HG03135 (cell line): ENCODE measurements at regions not wholly inside any gene's neighbourhood (a gene's known extent, or its start where the extent isn't known, plus 50 kb on each side); places are given as distances from the start of the nearest gene placed in this dataset.
A peak's percentile ranks its signal among the peaks of the same experiment; 100 is the strongest.

Source experiments
- ATAC-seq: cut with Tn5 transposase; IDR thresholded peaks from one replicate; pipeline ENCODE4 v1.9.1; 2021; ENCODE audit warnings: mild to moderate bottlenecking, moderate library complexity; ENCODE audit not compliant: unreplicated experiment

- no peak for ATAC-seq
Observed at GRCh38 chr6:110033101-110033500, 55.0 kb downstream of the GPR6 start.

DNA sequence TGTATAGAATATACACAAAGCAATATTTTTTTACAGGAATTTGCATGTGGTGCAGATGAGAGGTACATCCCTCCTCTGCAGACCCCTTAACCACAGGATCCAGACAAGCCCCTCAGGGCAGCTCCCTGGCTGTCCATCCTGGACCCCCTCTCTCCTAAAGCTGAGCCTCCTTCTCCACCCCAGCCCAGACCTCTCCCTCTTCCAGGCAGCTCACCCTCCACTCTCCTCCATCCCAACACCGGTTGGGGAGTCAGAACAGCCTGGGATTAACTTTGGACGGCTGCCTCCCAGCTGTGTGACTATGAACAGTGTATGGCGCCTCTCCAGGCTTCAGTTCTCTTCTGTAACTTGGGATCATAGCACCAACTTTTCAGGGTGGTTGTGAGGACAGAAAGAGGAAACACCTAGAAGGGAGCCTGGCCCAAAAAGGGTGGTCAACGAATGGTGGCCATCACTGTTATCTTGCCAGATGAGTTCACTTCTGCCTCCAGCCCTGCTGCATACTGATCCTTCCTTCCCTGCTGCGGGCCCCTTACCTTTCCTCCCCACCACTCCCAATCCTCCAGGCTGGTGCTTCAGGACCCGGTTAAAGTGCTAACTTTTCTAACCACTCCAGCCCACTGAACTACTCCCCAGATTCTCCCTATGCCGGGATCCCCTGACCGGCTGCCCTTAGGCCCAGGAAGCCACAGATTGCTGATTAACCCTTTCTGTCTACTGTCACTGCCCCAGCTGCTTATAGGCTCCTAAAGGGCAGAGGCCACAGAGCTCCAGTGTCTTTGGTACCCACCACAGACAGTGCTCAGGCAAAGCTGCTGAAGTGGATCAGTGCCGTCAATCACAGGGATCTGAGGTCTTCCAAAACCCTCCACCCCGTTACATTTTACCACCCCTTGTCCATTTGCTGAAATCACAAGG, 55.9 kb downstream of the GPR6 start:
- no peak for ATAC-seq

- no peak for ATAC-seq
Observed at GRCh38 chr6:110034667-110035036, 56.5 kb downstream of the GPR6 start.

DNA sequence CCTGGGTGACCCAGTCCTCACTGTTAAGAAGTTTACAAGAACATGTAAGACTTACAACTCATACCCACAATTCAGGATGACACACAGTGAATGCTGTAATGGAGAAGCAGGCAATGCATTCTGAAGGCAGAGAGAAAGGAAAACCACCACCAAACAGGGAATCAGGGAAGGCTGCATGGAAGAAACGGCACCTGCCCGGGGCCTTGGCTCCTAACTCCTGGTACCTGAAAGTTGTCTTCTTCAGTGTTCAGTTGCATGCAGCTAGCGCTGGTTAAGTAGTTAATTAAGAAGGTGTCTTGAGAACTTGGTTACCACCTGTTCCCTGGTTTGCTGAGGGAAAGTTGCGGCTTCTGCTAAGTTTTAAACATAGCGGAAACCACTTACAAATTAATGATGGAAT, 57.2 kb downstream of the GPR6 start:
- ATAC-seq: no peak

DNA sequence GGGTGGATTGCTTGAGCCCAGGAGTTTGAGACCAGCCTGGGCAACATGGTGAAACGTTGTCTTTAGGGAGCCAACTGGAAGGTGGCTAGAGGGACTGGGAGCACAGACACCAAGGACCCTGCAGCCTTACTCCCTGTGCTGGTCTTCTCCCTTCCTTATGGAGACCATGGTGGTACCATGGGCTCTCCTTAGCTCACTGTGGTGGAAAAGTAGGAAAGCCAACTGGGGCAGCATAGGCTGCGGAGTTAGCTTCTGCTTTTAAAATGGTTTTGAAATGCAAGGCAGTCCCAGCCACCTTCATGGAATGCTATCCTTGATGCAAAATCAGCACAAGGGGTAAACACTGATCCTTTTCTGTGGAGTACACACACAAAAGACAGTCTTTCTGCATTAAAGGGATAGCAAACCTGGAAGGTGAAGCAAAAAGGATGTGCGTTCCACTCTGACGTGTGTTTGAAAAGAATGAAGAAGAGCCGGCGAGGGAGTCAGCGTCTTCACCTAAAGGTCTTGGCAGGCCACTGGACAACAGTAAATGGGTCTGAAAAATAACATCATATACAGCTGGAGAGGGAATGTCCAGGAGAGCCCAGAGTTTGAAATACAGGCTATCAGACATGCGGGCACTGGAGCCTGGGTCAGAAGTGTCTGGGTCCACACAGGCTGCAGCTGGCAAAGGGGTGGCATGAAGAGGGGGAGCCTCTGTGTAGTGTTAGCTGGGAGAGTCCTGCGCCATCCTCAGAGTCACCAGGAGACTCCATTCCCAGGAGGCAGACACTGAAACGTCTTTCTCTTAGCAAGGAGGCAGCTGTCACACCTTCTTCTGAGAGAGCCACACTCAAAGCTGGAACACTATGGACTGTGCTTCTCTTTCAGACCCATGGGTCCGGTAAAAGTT, 58.5 kb downstream of the GPR6 start:
- no peak for ATAC-seq

GRCh38 chr6:110037726-110038295, 59.7 kb downstream of the GPR6 start:
- no peak for ATAC-seq

DNA sequence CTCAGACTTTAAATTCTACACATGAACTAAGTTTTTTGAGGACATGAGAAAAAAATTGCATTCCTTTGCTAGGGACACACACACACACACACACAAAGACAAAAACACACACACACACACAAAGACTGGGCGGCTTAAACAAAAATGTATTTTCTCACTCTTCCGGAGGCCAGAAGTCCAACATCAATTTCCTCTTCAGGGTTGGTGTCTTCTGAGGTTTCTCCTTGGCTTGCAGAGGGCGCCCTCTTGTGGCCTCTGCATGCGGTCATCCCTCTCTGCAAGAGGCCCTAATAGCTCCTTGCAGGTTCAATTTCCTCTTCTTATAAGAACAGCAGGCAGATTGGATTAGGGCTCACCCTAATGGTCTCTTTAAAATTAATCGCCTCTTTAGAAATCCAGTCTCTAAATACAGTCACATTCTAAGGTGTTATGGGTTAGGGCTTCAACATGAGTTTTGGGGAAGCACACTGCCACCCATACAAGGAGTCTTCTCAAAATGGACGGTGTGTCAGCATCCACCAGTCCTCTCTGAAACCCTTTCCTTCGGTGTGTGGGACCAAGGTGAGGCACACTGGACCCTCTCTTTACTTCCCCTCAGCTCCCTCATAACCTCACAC, 61.4 kb downstream of the GPR6 start:
- peak; percentile 80 for ATAC-seq

DNA sequence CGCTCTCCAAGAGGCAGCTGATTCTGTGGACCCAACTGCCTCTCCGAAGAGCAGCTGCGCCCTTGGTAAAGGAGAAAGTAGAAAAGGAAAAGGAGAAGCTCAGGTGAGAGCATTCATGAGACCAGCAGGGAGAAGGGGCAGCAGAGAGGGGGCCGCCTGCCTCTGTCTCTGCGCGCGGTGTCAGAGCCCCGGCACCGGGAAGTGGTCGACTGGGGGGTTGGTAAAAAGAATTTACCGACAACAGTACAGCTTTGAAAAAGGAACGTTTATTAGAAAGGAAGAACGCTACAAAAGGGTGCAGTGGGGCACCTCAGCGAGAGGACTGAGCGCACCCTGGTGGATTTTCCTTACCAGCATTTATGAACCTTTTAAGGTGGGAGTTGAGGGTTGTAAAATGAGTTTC, 61.9 kb downstream of the GPR6 start:
- peak; percentile 52 for ATAC-seq

DNA sequence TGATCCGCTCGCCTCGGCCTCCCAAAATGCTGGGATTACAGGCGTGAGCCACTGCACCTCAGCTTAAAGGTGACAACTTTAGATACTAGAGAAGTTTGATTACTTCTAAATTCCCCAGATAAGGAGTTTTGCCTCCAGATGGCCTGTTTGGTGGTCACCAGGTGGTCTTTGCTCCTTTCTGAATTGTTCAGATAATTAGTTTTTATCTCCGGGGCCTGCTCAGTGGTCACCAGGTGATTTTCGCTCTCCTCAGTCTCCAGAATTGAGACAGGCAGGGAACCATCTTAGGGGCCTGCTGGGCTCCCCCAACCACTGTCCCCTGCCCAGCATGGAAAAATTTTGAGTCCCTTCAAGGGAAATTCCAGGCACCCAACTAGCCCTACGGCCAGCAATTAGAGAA, 62.6 kb downstream of the GPR6 start:
- no peak for ATAC-seq

- no peak for ATAC-seq
Observed at GRCh38 chr6:110041126-110041525, 63.0 kb downstream of the GPR6 start.

GRCh38 chr6:110041830-110042229, 63.7 kb downstream of the GPR6 start:
- ATAC-seq: no peak

GRCh38 chr6:110042670-110043296, 64.7 kb downstream of the GPR6 start:
- ATAC-seq: no peak

GRCh38 chr6:110043366-110043994, 65.4 kb downstream of the GPR6 start:
- no peak for ATAC-seq

GRCh38 chr6:110044096-110044495, 66.0 kb downstream of the GPR6 start:
- ATAC-seq: no peak

- ATAC-seq: no peak
Observed at GRCh38 chr6:110044622-110045021, 66.5 kb downstream of the GPR6 start.

DNA sequence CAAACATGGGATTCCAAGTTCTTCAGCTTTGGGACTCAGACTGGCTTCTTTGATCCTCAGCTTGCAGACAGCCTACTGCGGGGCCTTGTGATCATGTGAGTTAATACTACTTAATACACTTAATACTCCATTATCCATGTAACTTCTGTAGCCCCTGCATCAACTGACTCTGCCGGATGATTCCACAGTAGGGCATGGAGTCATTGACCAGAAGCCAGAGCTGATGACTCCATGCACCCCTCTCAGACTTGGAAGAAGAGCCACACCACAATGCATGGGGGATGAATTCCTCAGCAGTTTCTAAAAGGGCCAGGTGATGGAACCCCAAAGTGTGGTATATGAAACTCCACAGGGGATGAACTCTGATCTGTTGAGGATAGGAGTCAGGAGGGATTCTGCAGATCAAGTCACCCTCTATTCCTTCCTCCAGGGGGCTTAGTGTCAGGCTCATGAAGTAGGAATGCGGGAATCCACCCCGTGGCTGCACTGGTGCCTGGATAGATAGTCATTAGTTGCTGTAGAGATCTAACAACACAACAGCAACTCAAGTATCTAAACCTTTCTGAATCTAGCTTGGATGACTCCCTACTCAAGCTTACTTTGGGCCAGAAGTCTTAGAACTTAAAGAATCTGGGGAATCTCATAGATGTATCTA, 70.2 kb downstream of the GPR6 start:
- ATAC-seq: no peak

DNA sequence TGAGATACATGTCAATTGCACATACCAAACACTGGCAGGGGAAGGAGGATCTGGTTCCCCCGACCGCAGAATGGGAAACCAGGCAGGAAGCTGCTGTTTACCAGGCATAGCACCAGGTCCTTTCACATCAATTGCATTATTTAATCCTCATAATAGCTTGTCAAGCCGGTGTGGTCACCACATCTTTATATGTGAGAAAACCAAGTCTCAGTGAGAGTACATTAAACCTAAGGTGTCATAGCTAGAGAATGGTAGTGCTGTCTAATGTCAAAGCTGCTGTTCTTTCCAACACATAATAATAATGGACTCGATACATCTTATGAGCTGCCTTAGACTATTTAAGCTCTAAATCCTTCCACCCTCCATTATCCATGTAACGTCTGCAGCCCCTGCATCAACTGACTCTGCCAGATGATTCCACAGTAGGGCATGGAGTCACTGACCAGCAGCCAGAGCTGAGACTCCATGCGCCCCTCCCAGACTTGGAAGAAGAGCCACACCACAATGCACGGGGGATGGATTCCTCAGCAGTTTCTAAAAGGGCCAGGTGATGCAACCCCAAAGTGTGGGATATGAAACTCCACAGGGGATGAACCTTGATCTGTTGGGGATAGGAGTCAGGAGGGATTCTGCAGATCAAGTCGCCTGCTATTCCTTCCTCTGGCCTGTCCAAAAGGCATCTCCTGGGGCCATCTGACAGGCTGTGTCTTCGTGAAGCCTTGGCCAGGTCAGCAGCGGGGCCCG, 71.8 kb downstream of the GPR6 start:
- no peak for ATAC-seq
